Suppressor macrophage (primary cell): ENCODE measurements at regions not wholly inside any gene's neighbourhood (a gene's known extent, or its start where the extent isn't known, plus 50 kb on each side); places are given as distances from the start of the nearest gene placed in this dataset.
"Not testable (repeated sequence)": the region's sequence is repeated elsewhere in the genome, so short reads cannot be mapped to it uniquely, and the experiment has no call there.

Experiments
- DNase-seq, 4 experiments: peaks; one replicate each; pipeline ENCODE4 v3.0.0-alpha.2; 2020 to 2022

- no peak for DNase-seq
Observed at GRCh38 chr10:3260066-3260834, 87.7 kb upstream of the PITRM1 start.

- no peak for DNase-seq
Observed at GRCh38 chr10:3259499-3259898, 86.9 kb upstream of the PITRM1 start.

GRCh38 chr10:3258394-3258793 is 85.8 kb upstream of the PITRM1 start:
- DNase-seq = no peak

GRCh38 chr10:3255616-3256015 is 83.0 kb upstream of the PITRM1 start:
- DNase-seq = no peak

- no peak for DNase-seq
Observed at GRCh38 chr10:3255075-3255474, 82.5 kb upstream of the PITRM1 start.

GRCh38 chr10:3253974-3254373 is 81.4 kb upstream of the PITRM1 start:
- not testable (repeated sequence) for DNase-seq

GRCh38 chr10:3251172-3251571 is 78.6 kb upstream of the PITRM1 start:
- DNase-seq = no peak

- no peak for DNase-seq
Observed at GRCh38 chr10:3249307-3249889, 76.8 kb upstream of the PITRM1 start.

GRCh38 chr10:3248526-3249306 is 76.1 kb upstream of the PITRM1 start:
- DNase-seq = peak in 3 of 4 experiments; percentile 24 to 56 (median 42)

- no peak for DNase-seq
Observed at GRCh38 chr10:3245395-3245794, 72.8 kb upstream of the PITRM1 start.

- DNase-seq = no peak
Observed at GRCh38 chr10:3241967-3242650, 69.5 kb upstream of the PITRM1 start.

- DNase-seq = no peak
Observed at GRCh38 chr10:3241274-3241921, 68.8 kb upstream of the PITRM1 start.

GRCh38 chr10:3239920-3240894 is 67.6 kb upstream of the PITRM1 start:
- peak in 1 of 4 experiments; percentile 10 for DNase-seq

- DNase-seq = peak; percentile 53 to 74 (median 65)
Observed at GRCh38 chr10:3239066-3239919, 66.7 kb upstream of the PITRM1 start.

- DNase-seq = no peak
Observed at GRCh38 chr10:3238115-3238871, 65.7 kb upstream of the PITRM1 start.

GRCh38 chr10:3237530-3237929 is 64.9 kb upstream of the PITRM1 start:
- no peak for DNase-seq

GRCh38 chr10:3236644-3237404 is 64.2 kb upstream of the PITRM1 start:
- DNase-seq = no peak

- no peak for DNase-seq
Observed at GRCh38 chr10:3235996-3236510, 63.5 kb upstream of the PITRM1 start.
